ENCODE measurements at regions not wholly inside any gene's neighbourhood (a gene's known extent, or its start where the extent isn't known, plus 50 kb on each side); places are given as distances from the start of the nearest gene placed in this dataset.

GRCh38 chr3:177482048-177482691 is 284.9 kb upstream of the TBL1XR1 start:
- no peak for DNase-seq (ENCODE audit: insufficient read length, low spot score)
- no peak for FAIRE-seq
- TF ChIP-seq POU2F2 (IDR thresholded peaks at IDR 0.05; ENCODE audit: low read depth, low read length), result no peak
- TF ChIP-seq PAX5 (IDR thresholded peaks at IDR 0.05; ENCODE audit: insufficient read depth, low read length, severe bottlenecking), result no peak
- no peak for TF ChIP-seq POLR2A (IDR thresholded peaks at IDR 0.05; ENCODE audit: low read depth, low read length)
- TF ChIP-seq POLR2AphosphoS5 (IDR thresholded peaks at IDR 0.05; ENCODE audit: low read depth, low read length), result no peak
- no peak for TF ChIP-seq SPI1 (IDR thresholded peaks at IDR 0.05; ENCODE audit: low read depth, low read length)
- TF ChIP-seq TAF1 (IDR thresholded peaks at IDR 0.05; ENCODE audit: low read depth, low read length), result no peak

DNA sequence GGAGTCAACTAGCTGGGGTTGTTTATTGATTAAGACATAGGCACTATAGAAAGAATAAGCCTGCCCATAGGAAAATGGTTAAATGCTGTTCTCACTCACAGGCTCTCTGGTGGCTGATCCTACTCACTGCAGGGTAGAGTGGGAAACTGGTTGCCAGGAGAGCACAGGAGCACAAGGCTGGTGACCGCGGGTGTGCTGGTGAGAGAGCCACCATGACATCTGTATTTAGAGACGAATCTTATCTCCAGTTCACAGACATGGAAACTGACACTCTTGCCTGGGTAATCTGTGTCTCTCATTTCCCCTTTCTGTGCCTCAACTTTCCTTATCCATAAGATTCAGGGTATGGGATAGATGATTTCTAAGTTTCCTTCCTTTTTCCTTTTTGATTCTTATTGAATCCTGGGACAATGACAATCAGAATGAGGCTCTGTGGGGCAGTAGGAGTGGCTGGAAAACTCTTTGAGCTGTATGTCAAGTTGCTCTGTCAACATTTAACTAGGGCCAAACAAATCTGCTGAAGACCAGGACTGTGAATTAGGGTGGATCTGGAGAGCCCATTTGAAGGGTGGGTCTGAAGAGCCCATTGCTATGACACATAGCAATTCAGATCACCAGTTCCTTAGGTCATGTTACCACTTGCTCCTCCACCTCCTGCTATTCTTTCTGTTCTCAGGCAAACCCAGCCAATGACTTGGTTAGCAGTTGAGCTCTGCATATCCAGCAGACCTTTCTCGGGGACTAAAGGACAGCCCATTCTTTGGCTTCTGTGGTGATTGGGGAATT is 286.1 kb upstream of the TBL1XR1 start:
- FAIRE-seq (no peak), DNase-seq (ENCODE audit: insufficient read length, low spot score) (no peak)
- TF ChIP-seq POLR2AphosphoS5 (IDR thresholded peaks at IDR 0.05; ENCODE audit: low read depth, low read length), result no peak
- TF ChIP-seq SPI1 (IDR thresholded peaks at IDR 0.05; ENCODE audit: low read depth, low read length), result no peak
- no peak for TF ChIP-seq POLR2A (IDR thresholded peaks at IDR 0.05; ENCODE audit: low read depth, low read length)
- TF ChIP-seq TAF1 (IDR thresholded peaks at IDR 0.05; ENCODE audit: low read depth, low read length), result no peak
- TF ChIP-seq PAX5 (IDR thresholded peaks at IDR 0.05; ENCODE audit: insufficient read depth, low read length, severe bottlenecking), result no peak
- no peak for TF ChIP-seq POU2F2 (IDR thresholded peaks at IDR 0.05; ENCODE audit: low read depth, low read length)

DNA sequence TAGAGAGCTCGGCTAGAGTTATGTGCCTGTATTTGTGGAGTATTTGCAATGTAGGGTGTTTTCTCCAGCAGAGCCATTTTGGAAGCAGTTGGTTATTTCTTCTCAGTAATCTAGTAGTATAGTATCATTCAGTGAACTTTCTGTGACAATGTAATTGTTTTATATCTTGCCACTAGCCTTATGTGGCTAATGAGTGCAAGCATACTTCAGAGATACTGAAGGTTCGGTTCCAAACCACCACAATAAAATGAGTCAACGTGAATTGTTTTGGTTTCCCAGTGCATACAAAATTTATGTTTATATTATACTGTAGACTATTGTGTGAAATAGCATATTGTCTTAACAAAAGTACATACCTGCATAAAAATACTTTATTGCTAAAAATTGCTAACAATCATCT is 286.9 kb upstream of the TBL1XR1 start:
- FAIRE-seq (no peak), DNase-seq (ENCODE audit: insufficient read length, low spot score) (no peak)
- TF ChIP-seq SPI1 (IDR thresholded peaks at IDR 0.05; ENCODE audit: low read depth, low read length) (no peak), POU2F2 (IDR thresholded peaks at IDR 0.05; ENCODE audit: low read depth, low read length) (no peak), POLR2AphosphoS5 (IDR thresholded peaks at IDR 0.05; ENCODE audit: low read depth, low read length) (no peak), TAF1 (IDR thresholded peaks at IDR 0.05; ENCODE audit: low read depth, low read length) (no peak), POLR2A (IDR thresholded peaks at IDR 0.05; ENCODE audit: low read depth, low read length) (no peak), PAX5 (IDR thresholded peaks at IDR 0.05; ENCODE audit: insufficient read depth, low read length, severe bottlenecking) (no peak)

- FAIRE-seq (no peak), DNase-seq (ENCODE audit: insufficient read length, low spot score) (no peak)
- TF ChIP-seq POU2F2 (IDR thresholded peaks at IDR 0.05; ENCODE audit: low read depth, low read length), result no peak
- TF ChIP-seq TAF1 (IDR thresholded peaks at IDR 0.05; ENCODE audit: low read depth, low read length), result no peak
- no peak for TF ChIP-seq POLR2A (IDR thresholded peaks at IDR 0.05; ENCODE audit: low read depth, low read length)
Observed at GRCh38 chr3:177484926-177485325, 287.6 kb upstream of the TBL1XR1 start.

GRCh38 chr3:177487635-177488186 is 290.4 kb upstream of the TBL1XR1 start:
- DNase-seq (ENCODE audit: insufficient read length, low spot score) (no peak), FAIRE-seq (no peak)
- no peak for TF ChIP-seq PAX5 (IDR thresholded peaks at IDR 0.05; ENCODE audit: insufficient read depth, low read length, severe bottlenecking)
- TF ChIP-seq SPI1 (IDR thresholded peaks at IDR 0.05; ENCODE audit: low read depth, low read length), result no peak
- TF ChIP-seq POLR2AphosphoS5 (IDR thresholded peaks at IDR 0.05; ENCODE audit: low read depth, low read length), result no peak
- no peak for TF ChIP-seq POLR2A (IDR thresholded peaks at IDR 0.05; ENCODE audit: low read depth, low read length)

DNA sequence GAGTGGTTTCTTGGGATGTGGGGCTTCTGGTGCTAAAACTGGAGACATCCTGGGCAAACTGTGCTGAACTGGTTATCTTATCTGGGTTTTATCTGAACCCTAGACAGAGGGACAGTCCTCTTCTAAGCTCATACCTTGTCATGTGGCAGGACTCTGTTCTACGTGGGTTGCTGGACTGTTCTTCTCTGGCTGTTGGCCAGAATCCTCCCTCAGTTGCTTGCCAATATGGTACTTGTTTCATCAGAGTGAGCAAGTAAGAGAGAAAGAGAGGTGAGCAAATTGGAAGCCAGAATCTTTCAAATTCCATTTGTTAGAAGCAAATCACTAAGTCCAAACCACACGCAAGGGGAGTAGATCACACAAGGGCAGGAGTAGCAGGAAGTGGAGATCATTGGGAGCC is 291.5 kb upstream of the TBL1XR1 start:
- TF ChIP-seq PAX5 (IDR thresholded peaks at IDR 0.05; ENCODE audit: insufficient read depth, low read length, severe bottlenecking), result no peak
- no peak for DNase-seq (ENCODE audit: insufficient read length, low spot score)
- FAIRE-seq, result no peak

- FAIRE-seq (no peak), DNase-seq (ENCODE audit: insufficient read length, low spot score) (no peak)
- TF ChIP-seq POLR2A (IDR thresholded peaks at IDR 0.05; ENCODE audit: low read depth, low read length) (no peak), POLR2AphosphoS5 (IDR thresholded peaks at IDR 0.05; ENCODE audit: low read depth, low read length) (no peak), SPI1 (IDR thresholded peaks at IDR 0.05; ENCODE audit: low read depth, low read length) (no peak), TAF1 (IDR thresholded peaks at IDR 0.05; ENCODE audit: low read depth, low read length) (no peak), POU2F2 (IDR thresholded peaks at IDR 0.05; ENCODE audit: low read depth, low read length) (no peak), PAX5 (IDR thresholded peaks at IDR 0.05; ENCODE audit: insufficient read depth, low read length, severe bottlenecking) (no peak)
Observed at GRCh38 chr3:177490626-177491025, 293.3 kb upstream of the TBL1XR1 start.

- TF ChIP-seq POU2F2 (IDR thresholded peaks at IDR 0.05; ENCODE audit: low read depth, low read length) (no peak), TAF1 (IDR thresholded peaks at IDR 0.05; ENCODE audit: low read depth, low read length) (no peak), POLR2AphosphoS5 (IDR thresholded peaks at IDR 0.05; ENCODE audit: low read depth, low read length) (no peak), PAX5 (IDR thresholded peaks at IDR 0.05; ENCODE audit: insufficient read depth, low read length, severe bottlenecking) (no peak), POLR2A (IDR thresholded peaks at IDR 0.05; ENCODE audit: low read depth, low read length) (no peak), SPI1 (IDR thresholded peaks at IDR 0.05; ENCODE audit: low read depth, low read length) (no peak)
- FAIRE-seq, result no peak
- no peak for DNase-seq (ENCODE audit: insufficient read length, low spot score)
Observed at GRCh38 chr3:177491296-177492032, 294.2 kb upstream of the TBL1XR1 start.

DNA sequence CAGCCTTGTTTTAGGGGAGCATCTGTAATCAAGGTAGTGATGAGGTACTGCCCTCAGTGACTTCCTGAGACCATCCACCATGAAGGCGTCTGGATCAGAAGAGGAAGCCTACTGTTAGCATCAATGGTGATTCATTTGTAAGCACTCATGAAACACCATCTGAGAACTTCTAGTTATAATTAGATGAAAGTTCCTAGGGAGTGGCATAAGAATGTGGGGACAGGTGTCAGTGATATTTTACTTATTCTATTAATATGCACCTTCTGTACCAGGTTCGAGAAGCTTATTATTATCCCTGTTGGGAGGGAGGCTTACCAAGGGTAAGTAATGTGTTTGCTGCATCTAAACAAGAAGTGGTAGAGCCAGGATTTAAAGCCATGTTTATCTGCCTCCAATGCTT is 295.8 kb upstream of the TBL1XR1 start:
- DNase-seq (ENCODE audit: insufficient read length, low spot score) (no peak), FAIRE-seq (no peak)
- TF ChIP-seq POLR2A (IDR thresholded peaks at IDR 0.05; ENCODE audit: low read depth, low read length) (no peak), POLR2AphosphoS5 (IDR thresholded peaks at IDR 0.05; ENCODE audit: low read depth, low read length) (no peak), POU2F2 (IDR thresholded peaks at IDR 0.05; ENCODE audit: low read depth, low read length) (no peak), PAX5 (IDR thresholded peaks at IDR 0.05; ENCODE audit: insufficient read depth, low read length, severe bottlenecking) (no peak), SPI1 (IDR thresholded peaks at IDR 0.05; ENCODE audit: low read depth, low read length) (no peak)

Measured in GM12891 (cell line).